ENCODE measurements at regions not wholly inside any gene's neighbourhood (a gene's known extent, or its start where the extent isn't known, plus 50 kb on each side); places are given as distances from the start of the nearest gene placed in this dataset.

GRCh38 chr7:46567858-46568257 lies 646.8 kb upstream of the IGFBP3 start:
- Histone ChIP-seq H3K36me3 (ENCODE audit: insufficient read depth, low read length) (no peaks in the 10 kb centered on the region), H3K27ac (ENCODE audit: low read depth, low read length, poor library complexity, severe bottlenecking) (no peak overlapping the region), H3K4me1 (ENCODE audit: insufficient read depth, low read length, poor library complexity, severe bottlenecking) (no peaks in the 10 kb centered on the region), H3K4me3 (ENCODE audit: low read depth, low read length, poor library complexity, severe bottlenecking) (no peak overlapping the region), H3K79me2 (ENCODE audit: insufficient read depth, low read depth, low read length) (no peaks in the 10 kb centered on the region), H4K20me1 (ENCODE audit: insufficient read depth, low read length) (no peaks in the 10 kb centered on the region), H2AFZ (ENCODE audit: low read length) (no peak overlapping the region), H3K9me2 (ENCODE audit: insufficient read depth, low read length) (no peaks in the 10 kb centered on the region), H3K4me2 (ENCODE audit: low read length) (no peak overlapping the region), H3K9me3 (ENCODE audit: low read length) (no peaks in the 10 kb centered on the region)
- no TSS peak for BruUV-seq (replicated peaks)
- intact Hi-C loops (cut with micrococcal nuclease; ENCODE audit: unreplicated experiment), result no loop called here
- ChIA-PET POLR2A (interaction anchor here (0.6 kb wide), 1 partner anchor 17 kb away, joined by 3 read pairs; no protein-coding TSS in a partner anchor), CTCF (ENCODE audit: unreplicated experiment) (no interaction called here)
- no peak for DNase-seq (ENCODE audit: low spot score)
- TF ChIP-seq EZH2phosphoT487 (IDR thresholded peaks at IDR 0.05; ENCODE audit: borderline replicate concordance, low read depth, low read length), result no peak
- TF ChIP-seq CTCF (conservative IDR thresholded peaks at IDR 0.05; ENCODE audit: low read length), result no peak

GRCh38 chr7:46566097-46566774 lies 645.2 kb upstream of the IGFBP3 start:
- no TSS peak for BruUV-seq (replicated peaks)
- H3K36me3 ChIP-seq (ENCODE audit: insufficient read depth, low read length), result no peaks in the 10 kb centered on the region
- H4K20me1 ChIP-seq (ENCODE audit: insufficient read depth, low read length), result no peaks in the 10 kb centered on the region
- H3K4me3 ChIP-seq (ENCODE audit: low read depth, low read length, poor library complexity, severe bottlenecking), result no peak overlapping the region
- intact Hi-C loops (cut with micrococcal nuclease; ENCODE audit: unreplicated experiment), result no loop called here
- no peak overlapping the region for H2AFZ ChIP-seq (ENCODE audit: low read length)
- no peaks in the 10 kb centered on the region for H3K9me2 ChIP-seq (ENCODE audit: insufficient read depth, low read length)
- ChIA-PET POLR2A (interaction anchor here (0.7 kb wide), 2 partner anchors 8 to 225 kb away, joined by 3 to 4 read pairs; no protein-coding TSS in a partner anchor), CTCF (ENCODE audit: unreplicated experiment) (no interaction called here)
- no peak for TF ChIP-seq EZH2phosphoT487 (IDR thresholded peaks at IDR 0.05; ENCODE audit: borderline replicate concordance, low read depth, low read length)
- TF ChIP-seq CTCF (conservative IDR thresholded peaks at IDR 0.05; ENCODE audit: low read length), result no peak
- H3K4me1 ChIP-seq (ENCODE audit: insufficient read depth, low read length, poor library complexity, severe bottlenecking), result no peaks in the 10 kb centered on the region
- H3K4me2 ChIP-seq (ENCODE audit: low read length), result no peak overlapping the region
- no peaks in the 10 kb centered on the region for H3K79me2 ChIP-seq (ENCODE audit: insufficient read depth, low read depth, low read length)
- no peak for DNase-seq (ENCODE audit: low spot score)
- no peaks in the 10 kb centered on the region for H3K9me3 ChIP-seq (ENCODE audit: low read length)
- no peak overlapping the region for H3K27ac ChIP-seq (ENCODE audit: low read depth, low read length, poor library complexity, severe bottlenecking)
